Peyer's patch (tissue), 4 donors: ENCODE measurements at regions not wholly inside any gene's neighbourhood (a gene's known extent, or its start where the extent isn't known, plus 50 kb on each side); places are given as distances from the start of the nearest gene placed in this dataset.

Source experiments
- CTCF ChIP-seq, 6 experiments: fragments of 450-650 bp in 4 of 6; fragments of 200-600 bp in 2 of 6; sonication (generic) in 1 of 6; IDR thresholded peaks; one replicate each; pipeline ENCODE4 v1.5.1; 2017 to 2019; ENCODE audit warnings: antibody characterized with exemption in 6 of 6, mild to moderate bottlenecking in 3 of 6, moderate library complexity in 1 of 6
- POLR2A ChIP-seq, 2 donors: fragments of 450-650 bp; IDR thresholded peaks; one replicate each; pipeline ENCODE4 v1.5.1; 2017; ENCODE audit warnings: antibody characterized with exemption in 2 of 2, mild to moderate bottlenecking in 2 of 2, moderate library complexity in 2 of 2

- TF ChIP-seq CTCF (IDR thresholded peaks at IDR 0.05) (no peak), POLR2A (IDR thresholded peaks at IDR 0.05) (no peak)
These were observed 263.6 kb upstream of the PCSK5 start for GRCh38 chr9:75626860-75627259.
